ENCODE measurements at regions not wholly inside any gene's neighbourhood (a gene's known extent, or its start where the extent isn't known, plus 50 kb on each side); places are given as distances from the start of the nearest gene placed in this dataset.

DNA sequence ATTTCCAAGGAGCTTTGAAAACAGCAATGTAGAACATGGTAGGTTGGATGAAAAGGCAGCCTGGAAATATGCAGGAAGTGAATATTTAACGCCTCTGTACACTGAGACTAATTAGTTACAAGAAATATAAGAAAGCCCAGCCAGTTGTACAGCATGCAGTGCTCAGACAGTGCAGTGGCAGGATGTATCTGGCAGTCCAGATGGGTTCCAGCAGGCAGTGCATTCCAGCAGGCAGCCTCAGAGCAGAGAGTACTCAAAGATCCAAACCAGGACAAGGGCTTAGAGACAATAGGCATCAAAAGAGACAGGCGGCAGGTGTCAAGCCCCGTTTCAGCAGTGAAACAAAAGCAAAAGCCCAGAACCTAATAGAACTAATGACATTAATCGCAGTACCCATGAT lies 2776.3 kb downstream of the PCDH9 start:
- DNase-seq (ENCODE audit: low read depth in 2 of 2): no peak

DNA sequence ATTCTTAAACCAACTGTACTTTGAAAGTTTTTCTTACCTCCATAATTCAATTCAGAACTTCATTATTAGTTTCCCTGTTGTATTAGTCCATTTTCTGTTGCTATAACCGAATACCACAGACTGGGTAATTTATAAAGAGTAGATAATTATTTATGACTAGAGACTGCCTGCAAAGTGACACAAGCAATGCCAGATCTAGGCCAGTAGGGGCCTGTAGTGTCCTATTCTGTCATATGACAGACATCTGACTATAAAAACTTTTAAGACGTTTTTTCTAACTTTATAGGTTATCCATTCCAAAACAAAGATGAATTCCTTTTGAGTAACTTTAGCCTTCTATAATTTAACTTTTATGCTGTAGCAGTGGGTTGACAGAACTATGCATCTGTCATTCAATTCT lies 2783.8 kb downstream of the PCDH9 start:
- no peak for DNase-seq (ENCODE audit: low read depth in 2 of 2)

DNA sequence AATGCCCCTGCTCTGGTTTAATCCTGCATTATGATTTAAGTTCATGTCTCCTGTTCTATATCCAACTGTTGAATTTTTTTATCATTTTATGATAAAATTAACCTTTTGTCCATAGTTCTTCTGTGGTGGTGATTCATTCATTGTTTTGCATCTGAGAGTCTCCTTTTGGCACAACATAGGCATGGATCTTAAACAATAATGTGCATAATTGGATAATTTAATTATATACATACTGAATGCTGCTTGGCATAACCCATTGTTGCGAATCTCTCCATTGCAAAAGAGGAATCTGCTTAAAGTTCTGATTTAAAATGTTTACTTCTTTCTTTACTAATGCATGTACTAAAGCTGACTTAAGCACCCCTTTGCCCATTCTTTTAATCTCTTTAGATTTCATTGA lies 2788.4 kb downstream of the PCDH9 start:
- DNase-seq (ENCODE audit: low read depth in 2 of 2): no peak

DNA sequence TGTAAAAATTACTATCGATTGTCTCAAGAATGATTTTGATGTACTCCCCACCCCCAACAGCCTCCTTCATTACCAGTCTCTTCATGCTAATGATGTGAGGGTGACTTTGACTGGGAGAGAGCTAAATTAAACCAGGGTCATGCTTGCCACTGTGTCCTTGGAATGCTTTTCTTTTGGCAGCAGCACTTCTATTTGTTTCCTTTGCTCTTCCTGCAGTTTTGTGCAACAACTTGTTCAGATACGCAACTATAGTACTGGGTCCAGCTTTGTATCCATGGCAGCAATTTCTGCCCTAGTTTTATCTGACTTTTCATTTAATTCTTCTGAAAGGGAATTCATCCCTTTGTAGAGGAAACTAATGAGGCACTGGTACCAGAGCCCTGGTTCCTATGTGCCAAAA lies 2792.1 kb downstream of the PCDH9 start:
- no peak for DNase-seq (ENCODE audit: low read depth in 2 of 2)

DNA sequence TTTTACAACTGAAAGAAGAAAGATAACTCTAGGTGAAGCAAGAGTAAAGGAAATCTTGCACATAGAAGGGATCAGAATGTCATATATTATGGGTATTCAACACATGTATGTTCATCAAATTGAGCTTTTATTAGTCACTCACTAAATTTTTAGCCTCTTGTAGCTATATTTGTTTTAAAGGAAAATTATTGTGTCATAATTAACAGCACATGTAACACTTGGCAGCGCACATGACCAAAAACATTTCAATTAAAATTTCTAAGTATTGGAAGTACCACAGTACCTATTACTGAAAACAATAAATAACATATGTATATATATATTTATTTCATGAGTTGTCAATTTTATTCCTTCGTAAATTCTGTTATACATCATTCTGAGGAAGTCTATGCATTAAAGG lies 2800.4 kb downstream of the PCDH9 start:
- no peak for DNase-seq (ENCODE audit: low read depth in 2 of 2)

DNA sequence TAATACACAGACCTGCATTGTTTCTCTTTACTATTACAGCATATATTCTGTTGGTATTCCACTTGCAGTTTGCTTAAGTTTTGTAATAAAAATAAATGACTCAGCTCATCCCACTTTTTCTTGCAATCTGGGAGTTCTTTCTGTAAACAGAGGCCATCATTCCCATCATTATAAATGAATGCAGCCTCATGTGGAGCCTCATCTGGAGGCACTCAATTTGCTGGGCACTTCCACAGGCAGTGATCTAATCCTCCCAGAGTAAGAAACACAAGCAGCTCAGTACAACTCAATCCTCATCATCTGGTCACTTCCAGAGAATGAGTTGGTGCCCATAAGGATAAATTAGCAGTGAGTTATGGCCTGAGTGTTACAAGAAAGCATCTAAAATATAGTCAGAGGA lies 2801.9 kb downstream of the PCDH9 start:
- DNase-seq (ENCODE audit: low read depth in 2 of 2): no peak

DNA sequence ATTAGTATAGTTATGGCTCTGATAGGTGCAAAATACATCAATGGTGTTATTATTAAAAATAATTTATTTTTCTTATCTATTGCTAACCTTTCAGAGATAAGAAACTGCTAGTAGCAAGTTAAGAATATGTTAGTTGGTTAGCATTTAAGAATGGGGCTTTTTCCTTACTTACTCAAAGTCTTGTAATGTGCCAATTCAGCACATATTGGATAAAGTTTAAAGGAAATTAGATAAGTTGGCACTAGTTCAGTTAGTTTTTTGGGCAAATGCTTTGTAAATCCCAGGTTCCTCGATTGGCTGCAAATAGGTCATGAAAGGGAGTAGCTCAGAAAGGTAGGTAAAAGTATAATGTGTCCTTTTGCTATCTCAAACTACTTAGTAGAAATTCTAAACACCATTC lies 2806.7 kb downstream of the PCDH9 start:
- DNase-seq (ENCODE audit: low read depth in 2 of 2): no peak

DNA sequence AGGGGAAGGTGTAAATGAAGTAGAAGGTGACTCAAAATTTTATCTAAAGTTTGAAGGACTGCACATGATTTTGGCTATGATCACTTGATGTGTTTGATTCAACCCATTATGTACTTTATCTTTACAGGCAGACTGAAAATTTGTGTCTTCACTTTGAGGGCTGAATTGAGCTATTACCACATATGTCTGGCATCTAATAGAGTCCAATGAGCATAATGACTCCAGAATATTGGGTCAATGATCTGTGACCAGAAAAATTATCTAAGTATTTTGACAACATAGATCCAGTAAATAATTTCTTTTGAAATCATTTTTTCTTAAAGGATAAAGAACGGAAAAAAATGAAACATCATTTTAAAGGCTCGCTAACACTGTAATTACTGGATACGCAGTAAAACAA lies 2810.0 kb downstream of the PCDH9 start:
- no peak for DNase-seq (ENCODE audit: low read depth in 2 of 2)

DNA sequence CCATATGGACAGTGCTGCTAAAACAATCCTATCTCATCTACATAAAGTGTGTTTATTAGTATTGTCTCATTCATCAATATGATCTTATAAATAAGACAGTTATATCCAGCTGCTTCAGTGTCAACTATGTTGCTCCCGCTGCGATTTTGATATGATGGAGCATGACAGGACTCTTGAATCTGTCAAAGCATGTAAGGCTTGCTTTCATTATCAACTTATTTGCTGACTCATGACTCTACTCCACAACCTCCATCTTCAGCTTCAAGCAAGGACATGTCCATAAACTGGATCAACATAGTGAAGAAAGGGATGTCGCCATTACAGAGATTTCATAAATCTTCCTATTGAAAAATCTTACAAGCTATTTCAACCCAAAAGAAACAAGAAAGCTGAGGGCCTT lies 2812.6 kb downstream of the PCDH9 start:
- DNase-seq (ENCODE audit: low read depth in 2 of 2): no peak

DNA sequence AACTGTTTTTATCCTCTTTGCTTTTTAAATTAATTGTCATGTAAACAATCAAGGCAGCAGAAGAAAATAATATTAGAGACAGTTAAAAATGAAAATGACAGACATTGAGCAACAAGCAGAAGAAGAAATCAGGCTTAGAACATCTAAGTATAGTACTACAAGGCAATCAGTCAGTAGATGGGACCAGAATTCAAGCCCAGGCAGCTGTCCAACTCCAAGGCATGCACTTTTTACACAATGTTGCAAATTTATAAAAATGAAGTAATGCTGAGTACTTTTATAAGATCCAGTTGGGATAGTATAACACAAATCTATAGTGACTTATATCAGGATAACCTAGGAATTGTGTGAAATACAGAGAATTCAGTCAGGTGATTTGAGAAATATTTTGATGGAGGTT lies 2815.8 kb downstream of the PCDH9 start:
- DNase-seq (ENCODE audit: low read depth in 2 of 2): no peak

DNA sequence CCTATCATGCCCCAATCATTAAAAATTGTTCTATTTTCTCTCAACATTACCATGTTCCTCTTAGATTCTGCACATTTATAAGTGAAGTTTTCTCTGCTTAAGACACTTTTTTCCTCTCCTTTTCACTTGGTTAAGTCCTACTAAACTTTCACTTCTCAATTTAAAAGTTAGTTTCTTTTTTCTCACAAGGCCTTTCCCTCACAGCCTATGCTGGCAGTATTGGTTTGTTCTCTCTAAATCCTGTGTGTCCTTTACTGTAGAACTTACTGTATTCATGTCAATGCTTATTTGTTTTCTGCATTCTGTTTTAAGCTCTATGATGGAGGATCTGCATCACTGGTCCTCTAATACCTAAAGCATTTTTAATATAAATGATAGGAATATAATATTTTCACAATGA lies 2816.6 kb downstream of the PCDH9 start:
- DNase-seq (ENCODE audit: low read depth in 2 of 2): no peak

DNA sequence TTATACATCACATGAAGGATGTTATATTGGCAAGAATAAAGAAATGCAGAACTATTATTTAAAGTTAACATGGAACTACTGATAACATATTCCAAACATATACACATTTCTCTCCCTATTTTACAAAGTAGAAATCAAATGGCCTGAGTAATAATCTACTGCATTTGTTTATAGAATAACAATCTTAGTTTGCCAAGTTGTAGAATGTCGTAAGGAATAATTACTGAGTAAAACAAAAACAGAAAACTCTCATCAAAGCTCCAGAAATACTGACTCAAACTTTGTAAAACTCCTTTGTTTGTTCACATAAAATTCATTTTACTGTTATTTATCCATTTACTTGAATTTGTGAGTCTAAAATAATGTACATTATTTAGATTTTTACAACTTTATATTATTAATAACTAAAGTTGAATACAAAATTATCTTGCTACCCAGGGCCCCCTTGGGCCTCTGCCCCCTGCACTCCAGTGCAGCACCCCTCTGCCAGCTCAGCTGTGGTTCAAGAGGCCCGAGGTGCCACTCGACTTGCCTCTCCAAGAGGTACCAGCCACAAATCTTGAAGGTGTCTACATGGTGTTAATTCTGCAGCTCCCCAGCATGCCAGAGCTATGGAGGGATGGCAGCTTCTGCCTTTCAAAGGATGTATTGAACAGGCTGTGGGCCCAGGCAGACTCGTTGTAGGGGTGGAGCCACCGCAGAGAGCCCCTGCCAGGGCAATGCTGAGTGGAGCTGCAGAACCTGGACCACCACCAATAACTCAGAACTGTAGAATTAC lies 2819.7 kb downstream of the PCDH9 start:
- no peak for DNase-seq (ENCODE audit: low read depth in 2 of 2)

DNA sequence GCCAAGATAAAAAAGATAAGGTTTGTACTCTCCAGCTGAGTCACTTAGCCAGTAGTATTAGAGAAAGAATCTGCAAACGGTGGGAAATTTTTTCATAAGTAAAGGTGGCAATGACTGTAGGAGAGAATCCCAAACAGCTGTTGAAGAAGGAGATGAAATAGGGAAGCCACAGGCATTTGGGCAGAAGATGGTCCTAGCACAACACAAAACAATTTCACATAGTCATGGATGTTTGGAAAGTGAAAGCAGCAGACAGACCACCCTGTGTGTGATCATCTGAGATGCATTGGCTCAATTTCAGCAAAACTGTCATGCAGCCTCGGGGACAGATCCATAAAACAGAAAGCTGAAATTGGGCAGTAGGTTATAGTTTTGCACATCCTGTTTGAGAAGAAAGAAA lies 2832.4 kb downstream of the PCDH9 start:
- no peak for DNase-seq (ENCODE audit: low read depth in 2 of 2)

DNA sequence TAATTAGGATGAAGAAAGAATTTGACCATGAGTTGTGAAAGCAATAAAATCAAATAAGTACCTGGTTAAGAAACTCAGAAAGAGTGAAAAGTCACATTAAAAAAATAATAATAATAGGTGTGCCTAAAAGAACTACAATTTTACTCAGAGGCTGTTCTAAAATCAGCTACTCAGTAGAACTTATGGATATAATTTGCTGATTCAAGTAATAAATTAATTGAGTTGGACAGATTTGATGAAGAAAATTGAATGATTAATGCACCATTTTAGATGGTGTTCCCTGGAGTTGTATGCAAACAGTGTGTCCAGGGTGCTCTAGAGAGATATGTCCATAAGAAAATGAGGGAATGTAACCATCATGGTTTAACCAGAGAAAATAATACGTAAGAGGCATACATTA lies 2852.5 kb downstream of the PCDH9 start:
- no peak for DNase-seq (ENCODE audit: low read depth in 2 of 2)

DNA sequence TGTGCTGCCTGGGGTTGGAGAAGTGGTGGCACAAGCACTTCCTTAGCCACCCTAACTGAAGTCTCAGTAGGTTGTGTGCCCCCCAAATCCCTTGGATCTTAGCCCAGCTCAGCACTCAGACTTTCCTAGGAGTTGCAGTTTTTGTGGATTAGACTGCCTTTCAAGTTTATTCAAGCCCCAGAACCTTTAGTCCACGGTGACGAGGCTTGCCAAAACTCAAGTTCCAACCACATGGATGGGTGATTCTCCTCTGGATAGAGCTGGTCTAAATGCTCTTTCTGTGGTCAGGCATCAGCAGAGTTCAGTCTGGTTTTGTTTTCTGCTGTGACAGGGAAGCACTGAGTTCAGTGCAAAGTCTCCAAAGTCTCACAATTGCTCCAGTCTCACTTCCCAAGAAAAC lies 2858.7 kb downstream of the PCDH9 start:
- DNase-seq (ENCODE audit: low read depth in 2 of 2): no peak

DNA sequence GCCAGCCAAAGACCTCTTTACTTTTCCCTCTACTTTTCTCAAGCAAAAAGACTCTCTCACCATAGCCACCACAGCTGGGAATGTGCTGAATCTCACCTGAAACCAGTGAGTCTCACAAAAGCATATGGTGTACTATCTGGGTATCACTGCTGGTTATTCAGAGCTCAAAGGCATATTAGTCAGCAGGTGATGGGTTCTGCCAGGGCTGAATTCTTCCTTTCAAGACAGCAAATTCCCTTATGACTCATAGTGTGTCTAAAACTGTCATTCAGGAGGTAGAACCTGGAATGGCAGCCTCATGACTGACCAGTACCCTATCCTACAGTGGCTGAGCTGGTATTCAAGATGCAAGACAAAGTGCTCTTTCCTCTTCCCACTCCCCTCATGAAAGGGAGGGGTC lies 2859.1 kb downstream of the PCDH9 start:
- DNase-seq (ENCODE audit: low read depth in 2 of 2): no peak

DNA sequence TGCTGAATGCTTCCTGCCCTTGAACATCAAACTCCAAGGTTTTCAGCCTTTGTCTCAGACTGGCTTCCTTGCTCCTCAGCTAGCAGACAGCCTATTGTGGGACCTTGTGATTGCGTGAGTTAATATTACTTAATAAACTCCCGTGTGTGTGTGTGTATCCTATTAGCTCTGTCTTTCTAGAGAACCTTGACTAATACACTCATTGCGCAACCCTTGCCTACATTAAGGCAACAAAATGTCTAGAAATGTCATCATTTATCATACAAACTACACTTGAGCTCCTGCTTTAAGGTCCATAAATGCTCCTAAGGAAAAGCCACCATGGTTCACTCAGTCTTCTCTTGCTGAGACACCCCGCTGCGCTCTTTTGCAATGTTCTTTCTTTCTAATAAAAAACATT lies 2861.0 kb downstream of the PCDH9 start:
- DNase-seq (ENCODE audit: low read depth in 2 of 2): no peak

DNA sequence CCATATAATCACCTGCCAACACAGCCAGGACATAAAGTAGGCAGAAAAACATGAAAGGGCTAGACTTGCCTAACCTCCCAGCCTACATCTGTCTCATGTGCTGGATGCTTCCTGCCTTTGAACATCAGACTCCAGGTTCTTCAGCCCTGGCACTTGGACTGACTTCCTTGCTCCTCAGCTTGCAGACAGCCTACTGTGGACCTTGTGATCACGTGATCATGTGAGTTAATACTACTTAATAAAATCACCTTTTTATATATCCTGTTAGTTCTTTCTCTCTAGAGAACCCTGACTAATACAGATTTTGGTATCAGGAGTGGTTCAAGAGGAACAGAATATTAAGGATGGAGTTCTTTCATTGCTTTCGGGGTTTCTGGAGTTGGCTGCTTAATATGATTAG lies 2867.6 kb downstream of the PCDH9 start:
- DNase-seq (ENCODE audit: low read depth in 2 of 2): no peak

DNA sequence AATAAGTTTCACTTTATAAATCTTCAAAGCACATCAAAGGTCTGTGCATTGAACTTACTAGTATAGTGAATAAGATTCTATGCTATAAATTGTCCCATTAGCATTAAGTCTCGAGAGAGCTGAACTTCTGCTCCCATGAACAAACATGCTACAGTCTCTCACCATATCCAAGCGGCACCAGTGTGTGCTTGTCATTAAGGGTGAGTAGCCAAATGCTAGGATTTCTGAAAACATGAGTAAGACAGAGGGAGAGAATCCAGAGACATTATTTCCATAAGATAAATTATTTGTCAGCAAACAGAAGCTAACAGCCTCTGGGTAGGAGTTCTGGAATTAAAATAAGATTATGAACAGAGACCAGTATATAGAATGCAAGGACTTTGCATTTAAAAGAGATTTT lies 2882.5 kb downstream of the PCDH9 start:
- DNase-seq (ENCODE audit: low read depth in 2 of 2): no peak

DNA sequence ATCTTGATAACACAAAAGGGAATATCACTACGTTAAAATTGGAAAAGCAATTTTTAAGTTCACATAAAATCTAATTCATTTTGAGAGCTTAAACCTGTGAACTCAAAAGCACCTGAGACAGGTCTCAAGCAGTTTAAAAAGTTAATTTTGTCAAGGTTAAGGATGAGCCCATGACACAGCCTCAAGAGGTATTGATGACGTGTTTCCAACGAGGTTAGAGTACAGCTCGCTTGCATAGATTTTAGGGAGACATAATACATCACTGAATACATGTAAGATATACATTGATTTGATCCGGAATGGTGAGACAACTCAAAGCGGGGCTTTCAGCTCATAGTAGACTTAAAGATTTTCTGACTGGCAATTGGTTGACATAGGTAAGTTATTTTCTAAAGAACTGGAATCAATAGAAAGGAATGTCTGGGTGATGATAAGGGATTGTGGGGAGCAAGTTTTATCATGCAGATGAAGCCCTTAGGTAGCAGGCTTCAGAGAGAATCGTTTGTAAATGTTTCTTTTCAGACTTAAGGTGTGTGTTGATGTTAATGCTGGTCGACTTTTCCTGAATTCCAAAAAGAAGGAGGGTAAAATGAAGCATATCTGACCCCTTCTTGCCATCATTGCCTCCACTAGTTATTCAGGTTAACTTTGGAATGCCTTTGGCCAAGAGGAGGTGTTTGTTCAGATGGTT lies 2890.6 kb downstream of the PCDH9 start:
- no peak for DNase-seq (ENCODE audit: low read depth in 2 of 2)

DNA sequence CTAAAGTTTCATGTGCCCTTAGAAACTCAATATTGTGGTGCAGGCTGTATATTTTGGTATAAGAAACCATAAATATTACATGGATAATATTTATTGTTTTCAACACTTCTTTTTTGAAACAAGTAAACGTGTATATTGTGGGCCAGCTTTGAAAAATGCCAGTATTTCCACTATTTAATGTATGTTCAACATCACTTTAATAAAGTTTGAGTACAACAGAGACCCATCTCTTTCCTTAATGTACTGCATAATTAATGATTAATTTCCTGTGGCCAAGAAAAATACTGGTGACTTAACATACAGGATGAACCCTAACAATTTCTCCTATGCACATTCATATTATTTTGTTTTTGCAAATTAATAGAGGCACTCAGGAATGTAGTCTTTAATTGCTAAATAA lies 2891.5 kb downstream of the PCDH9 start:
- DNase-seq (ENCODE audit: low read depth in 2 of 2): no peak

DNA sequence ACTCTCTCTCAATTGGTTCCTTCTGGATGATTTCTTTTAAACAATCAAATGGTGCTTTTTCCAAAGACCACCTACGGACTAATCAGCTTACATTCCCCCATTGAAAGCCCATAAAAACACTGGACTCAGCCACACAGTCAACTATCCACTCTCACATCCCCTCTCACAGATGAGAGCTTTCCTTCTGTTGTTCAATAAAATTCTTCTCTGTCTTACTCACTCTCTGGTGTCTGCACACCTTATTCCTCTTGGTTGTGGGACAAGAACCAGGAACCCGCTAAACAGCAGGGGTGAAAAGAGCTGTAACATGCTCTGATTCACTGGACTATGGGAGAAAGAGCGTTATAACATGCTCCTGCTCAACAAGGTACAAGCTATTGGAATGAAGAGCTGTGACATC lies 2896.2 kb downstream of the PCDH9 start:
- no peak for DNase-seq (ENCODE audit: low read depth in 2 of 2)

DNA sequence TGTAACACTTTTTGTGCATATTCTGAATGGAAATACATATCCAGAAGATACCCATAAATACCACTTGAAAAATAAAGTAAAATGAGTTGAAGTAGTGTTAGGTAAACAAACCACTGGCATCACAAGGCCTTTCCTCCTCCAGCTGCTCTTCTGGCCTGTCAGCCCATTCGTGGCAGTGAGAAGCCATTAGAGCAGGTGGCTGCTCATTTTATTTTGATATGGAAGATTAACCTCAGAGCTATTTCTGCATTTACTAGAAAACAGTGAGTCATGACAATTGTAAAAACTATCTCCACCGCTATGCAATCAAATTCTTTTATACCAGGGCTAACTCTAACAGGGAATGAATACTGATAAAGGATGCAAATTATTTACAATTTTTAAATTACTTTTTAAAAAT lies 2898.1 kb downstream of the PCDH9 start:
- DNase-seq (ENCODE audit: low read depth in 2 of 2): no peak
